ENCODE measurements at regions not wholly inside any gene's neighbourhood (a gene's known extent, or its start where the extent isn't known, plus 50 kb on each side); places are given as distances from the start of the nearest gene placed in this dataset.
"Not testable (repeated sequence)": the region's sequence is repeated elsewhere in the genome, so short reads cannot be mapped to it uniquely, and the experiment has no call there.

DNA sequence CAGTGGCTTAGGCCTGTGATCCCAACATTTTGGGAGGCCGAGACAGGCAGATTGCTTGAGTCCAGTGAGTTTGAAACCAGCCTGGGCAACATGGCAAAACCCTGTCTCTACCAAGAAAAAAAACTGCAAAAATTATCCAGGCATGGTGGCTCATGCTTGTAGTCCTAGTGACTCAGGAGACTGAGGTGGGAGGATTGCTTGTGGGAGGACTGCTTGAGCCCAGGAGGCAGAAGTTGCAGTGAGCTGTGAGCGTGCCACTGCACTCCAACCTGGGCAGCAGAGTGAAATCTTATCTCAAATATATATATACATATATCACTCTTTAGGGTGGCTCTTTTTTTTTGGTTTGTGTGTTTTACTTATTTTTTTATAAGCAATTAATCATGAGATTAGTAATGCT, 83.7 kb upstream of the WDR72 start:
- no peak for DNase-seq

DNA sequence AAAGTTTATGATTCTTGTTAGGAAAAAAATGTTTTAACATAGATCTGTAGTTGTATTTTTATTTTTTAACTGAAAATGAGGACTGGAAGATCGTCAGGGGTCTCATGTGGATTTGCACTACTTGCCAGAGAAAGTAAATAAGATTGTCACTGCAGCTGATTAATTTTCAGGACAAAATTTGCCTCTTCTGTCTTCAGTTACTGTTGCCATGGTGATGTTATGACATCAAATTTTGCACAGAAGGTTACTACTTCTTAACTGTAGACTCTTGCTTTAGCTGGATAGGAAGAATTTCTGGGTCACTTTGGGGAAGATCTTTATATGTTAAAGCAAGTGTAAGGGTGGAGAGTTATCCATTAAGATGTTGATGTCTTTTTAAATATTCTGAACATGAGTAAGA, 82.2 kb upstream of the WDR72 start:
- no peak for DNase-seq

DNA sequence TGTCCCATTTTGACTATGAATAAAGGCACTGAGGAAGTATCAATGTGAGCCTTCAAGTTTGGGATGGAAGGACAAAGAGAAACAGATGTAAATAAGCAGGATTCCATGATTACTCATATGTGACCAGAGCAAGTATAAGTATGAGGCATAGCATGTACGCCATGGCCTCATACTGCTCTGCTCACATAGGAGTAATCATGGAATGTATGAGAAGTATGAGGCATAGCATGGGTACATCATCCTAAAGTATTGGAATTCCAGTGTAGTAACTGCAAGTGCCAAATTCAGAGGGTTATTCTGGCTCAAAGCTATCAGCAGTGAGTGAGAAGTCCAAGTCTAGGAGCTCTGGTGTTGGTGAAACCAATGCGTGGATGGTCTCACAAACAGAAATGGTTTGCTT, 81.2 kb upstream of the WDR72 start:
- DNase-seq: no peak

DNA sequence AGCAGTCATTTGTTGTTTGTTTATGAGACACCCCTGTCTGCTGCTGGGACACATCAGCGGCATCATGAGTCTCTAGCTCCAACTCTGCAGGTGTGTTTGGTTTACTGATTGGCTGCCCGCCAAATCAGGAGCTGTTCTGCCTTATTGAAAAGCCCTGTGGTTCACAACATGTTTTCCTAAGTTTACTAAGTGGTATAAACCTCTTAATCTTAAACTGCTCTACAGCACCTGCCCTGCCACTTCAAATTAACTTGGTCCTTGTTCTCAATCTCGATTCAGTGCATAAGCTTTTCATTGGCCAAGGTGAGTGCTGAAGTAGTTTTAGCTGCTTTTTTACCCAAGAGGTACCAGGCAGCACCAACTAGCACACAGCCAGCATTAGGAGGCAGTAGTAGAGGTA, 77.8 kb upstream of the WDR72 start:
- DNase-seq: no peak

DNA sequence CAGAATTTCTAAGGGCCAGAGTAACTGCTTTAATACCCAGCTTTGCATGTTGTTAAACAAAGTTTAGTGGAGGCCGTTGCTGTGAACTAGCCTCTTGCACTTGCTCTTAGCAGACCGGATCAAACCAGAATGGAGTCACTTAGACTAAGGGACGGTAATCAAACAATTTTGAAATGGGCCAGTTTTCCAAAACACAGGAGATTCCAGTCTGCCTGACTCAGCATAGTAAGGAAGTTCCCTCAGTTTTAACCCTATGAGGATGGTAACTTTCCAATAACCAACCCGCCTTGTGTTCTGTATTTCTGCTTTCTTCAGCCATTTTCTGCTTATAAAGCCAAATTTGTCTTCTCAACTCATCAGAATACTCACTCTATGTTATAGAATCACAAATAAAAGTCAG, 77.2 kb upstream of the WDR72 start:
- DNase-seq: no peak

DNA sequence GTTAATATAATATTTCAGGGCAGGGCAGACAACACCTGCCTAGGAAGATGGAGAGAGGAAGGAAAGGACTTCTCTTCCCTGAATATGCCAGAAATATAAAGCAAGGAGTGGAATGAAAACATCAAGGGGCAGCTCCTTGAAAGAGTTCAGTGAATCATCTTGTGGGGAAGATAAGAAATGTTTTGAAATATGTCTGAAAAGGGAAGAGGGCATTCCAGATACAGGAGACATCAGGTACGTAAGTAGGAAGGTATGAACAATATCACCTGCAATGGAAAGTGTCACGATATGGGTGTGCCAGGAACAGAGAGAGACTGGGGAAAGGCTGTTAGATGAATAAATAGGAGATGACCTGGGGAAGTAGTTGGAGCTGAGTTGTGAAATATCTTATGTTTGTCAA, 75.8 kb upstream of the WDR72 start:
- no peak for DNase-seq

DNA sequence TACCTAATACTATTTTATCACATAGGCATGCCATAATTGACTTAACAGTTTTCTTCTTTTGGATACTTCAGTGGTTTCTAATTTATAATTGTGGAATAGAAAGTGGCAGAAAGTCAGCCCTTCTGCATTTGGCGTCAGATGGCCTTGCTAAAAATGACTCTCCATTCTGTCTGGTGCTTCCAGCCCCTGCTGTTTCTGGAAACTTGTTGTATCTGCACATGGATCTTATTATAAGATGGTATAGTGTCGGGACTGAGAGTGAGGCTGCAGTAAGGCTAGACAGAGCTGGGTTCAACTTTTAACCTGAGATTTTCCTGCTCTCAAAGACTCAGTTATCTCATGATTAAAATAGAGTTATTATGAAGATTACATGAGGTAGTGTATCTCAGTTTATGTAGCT, 74.8 kb upstream of the WDR72 start:
- DNase-seq: no peak

DNA sequence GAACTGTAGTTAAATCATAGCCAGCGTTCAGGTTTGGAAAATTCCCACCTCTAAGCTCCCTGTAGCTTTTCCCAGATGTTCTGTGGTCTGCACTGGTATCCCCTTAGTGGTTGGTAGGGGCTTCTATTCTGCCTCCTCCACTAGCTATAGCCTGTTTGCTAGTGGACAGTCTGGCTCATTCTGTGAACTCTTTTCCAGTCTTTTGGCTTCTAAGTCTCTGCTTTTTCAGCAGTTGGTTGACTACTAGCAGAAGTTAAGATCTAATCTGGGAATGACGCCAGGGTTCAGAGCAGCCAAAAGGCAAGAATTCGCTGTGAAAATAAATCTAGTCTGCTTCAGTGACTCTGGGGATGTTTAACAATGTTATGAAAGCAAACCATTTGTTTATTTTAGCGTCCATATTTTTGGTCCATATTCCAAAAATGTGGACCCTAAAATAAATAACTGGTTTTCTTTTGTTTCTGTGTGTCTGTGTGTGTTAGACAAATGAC, 73.7 kb upstream of the WDR72 start:
- peak; percentile 51 for DNase-seq

DNA sequence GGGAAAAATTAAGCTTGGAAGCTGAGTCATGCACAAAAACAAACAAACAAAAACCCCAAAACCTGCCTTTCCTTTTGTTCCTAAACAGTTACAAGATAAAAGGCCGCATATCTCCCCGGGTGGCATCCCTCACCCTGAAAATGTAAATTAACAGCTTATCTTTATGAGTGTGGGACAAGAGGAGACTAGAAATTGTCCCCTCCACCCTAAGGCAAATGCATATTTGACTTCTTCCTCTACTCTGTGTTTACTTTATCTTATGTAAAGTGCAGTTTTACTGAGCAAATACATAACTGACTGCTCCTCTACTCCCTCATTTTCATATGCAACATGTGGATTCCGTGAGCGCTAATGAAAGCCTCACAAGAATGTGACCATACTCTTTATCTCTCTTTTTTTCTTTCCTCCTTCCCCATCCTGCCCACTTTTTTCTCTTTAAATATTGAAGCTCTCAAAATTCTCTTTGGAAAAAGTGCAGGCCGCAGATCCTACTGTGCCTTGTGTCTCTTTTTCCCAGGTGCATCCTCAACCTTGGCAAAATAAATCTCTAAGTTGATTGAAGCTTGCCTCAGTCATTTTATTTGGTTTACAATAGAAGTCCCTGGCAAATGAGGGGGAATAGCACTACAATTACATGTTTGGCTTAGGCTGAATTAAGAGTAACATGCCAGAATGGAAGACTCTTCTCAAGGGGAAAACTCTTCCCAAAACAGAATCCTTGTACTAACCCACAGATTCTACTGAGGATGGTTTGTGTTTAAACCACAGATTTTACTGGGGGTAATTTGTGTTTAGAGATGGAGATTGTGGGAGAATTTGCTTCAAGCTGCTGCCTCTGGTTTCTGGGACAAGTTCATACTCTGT, 72.7 kb upstream of the WDR72 start:
- no peak for DNase-seq

DNA sequence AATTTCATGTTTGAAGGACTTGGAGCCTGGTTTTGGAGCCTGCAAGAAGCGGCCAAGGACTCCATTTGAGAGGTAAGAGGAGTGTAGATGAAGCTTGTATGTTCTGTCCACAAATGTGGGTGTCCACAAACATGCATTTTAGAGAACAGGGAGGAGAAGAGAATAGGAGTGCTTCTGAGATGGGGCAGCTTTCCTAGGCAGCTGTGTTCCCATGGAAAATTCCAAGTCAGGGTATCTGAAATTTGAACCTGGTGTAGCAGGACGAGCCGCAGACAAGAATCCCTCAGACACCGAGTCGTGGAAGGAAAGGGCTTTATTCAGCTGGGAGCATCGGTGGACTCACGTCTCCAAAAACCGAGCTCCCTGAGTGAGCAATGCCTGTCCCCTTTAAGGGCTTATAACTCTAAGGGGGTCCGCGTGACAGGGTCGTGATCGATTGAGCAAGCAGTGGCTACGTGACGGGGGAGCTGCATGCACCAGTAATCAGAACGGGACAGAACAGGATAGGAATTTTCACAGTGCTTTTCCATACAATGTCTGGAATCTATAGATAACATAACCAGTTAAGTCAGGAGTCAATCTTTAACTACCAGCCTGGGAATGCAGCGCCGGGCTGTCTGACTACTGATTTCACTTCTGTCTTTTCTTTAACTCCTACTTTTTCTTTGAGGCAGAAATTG, 71.4 kb upstream of the WDR72 start:
- DNase-seq: no peak

DNA sequence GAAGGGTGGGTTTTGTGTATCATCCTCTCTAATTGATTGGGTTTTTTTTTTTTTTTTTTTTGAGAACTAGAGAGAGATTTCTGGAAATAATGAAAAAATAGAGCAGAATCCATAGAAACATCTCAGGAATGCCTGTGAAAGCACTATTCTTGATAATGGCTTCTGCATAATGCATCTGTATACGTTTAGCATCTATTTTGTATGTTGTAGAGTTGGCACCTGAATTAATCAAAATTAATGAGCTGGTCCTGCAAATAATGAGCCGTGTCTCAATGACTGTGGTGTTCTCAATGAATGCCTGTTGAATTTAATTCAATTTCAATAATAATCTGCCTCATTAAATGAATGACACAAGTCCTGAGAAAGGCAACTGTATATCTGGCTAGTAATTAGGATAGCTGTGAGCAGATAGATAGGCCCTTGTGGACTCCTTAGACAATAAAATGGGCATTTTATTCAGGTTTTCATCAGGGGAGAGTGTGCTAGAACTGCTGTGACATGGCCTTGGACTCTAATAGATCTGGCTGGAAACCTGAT, 70.5 kb upstream of the WDR72 start:
- no peak for DNase-seq

DNA sequence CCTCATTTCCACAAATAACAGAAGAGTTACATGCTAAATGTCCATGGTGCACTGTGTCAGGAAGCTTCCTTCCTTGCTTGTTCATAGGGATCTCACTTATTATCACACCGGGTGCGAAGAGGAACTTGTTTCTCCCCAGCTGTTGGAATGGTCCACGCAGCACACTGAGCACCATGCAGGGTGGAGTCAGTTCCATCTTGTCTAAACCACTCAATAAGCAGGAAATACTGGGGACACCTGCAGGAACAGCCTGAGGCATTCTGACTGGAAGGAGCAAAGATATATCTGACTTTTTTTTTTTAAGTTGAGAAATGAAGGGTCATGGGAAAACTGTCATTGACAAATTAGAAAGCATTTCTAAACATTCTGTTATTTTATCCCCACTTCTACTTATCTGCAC, 70.0 kb upstream of the WDR72 start:
- DNase-seq: no peak

DNA sequence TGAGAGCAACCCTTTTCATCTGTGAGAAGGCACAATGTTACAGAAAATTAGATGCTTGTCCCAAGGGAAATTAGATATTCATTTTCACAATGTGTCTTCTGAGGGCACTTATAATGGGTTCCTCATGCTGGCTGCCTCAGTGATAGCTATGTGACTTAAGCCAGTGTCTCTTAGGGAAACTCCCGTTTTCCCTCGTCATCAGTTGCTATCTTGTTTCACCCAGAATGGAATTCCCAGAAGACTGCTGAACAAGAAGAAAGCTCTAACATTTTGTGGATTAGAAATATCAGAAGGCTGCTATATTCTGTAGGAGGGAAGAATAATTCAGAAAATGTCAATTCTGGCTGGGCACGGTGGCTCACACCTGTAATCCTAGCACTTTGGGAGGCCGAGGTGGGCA, 67.9 kb upstream of the WDR72 start:
- no peak for DNase-seq

DNA sequence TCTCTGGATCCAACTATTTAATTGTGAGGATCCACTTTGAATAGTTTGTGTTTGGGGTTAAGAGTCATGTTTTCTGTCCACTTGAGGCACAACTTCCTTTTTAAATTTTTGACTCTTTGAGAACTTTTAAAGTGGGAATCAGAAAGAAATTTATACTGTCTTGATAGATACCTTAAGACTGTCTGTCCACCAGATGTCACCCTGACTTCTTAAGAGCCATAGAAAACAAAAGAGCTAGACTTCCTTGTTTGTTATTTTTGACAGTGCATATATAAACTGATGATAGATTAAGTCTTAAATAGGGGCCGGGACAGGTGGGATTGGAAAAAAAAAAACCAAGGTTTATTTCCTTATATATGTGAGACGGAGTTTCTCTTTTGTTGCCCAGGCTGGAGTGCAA, 52.1 kb upstream of the WDR72 start:
- DNase-seq: no peak

DNA sequence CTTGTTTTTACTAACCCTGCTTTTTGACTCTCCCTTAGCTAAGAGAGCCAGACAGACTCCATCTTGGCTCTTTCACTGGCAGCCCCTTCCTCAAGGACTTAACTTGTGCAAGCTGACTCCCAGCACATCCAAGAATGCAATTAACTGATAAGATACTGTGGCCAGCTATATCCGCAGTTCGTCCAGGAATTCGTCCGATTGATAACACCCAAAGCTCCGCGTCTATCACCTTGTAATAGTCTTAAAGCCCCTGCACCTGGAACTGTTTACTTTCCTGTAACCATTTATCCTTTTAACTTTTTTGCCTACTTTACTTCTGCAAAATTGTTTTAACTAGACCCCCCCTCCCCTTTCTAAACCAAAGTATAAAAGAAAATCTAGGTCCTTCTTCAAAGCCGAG, 50.8 kb upstream of the WDR72 start:
- DNase-seq: not testable (repeated sequence)
